Cardiac muscle cell (in vitro differentiated cells and primary cell): ENCODE measurements at regions not wholly inside any gene's neighbourhood (a gene's known extent, or its start where the extent isn't known, plus 50 kb on each side); places are given as distances from the start of the nearest gene placed in this dataset.

Source experiments
- DNase-seq, 2 donors: peaks; one replicate each; pipeline versions ENCODE4 v3.0.0 to v3.0.0-alpha.2; 2010 to 2017; ENCODE audit warnings: low read depth in 1 of 2, low spot score in 1 of 2
- H3K27ac ChIP-seq: fragments of 200-600 bp; sonication (generic); 2 replicates; pipeline ENCODE4 v1.5.1; 2016
- H3K27me3 ChIP-seq: fragments of 200-600 bp; sonication (generic); 2 replicates; pipeline ENCODE4 v1.6.0; 2016; ENCODE audit warnings: control low read depth
- H3K36me3 ChIP-seq: fragments of 200-600 bp; sonication (generic); 2 replicates; pipeline ENCODE4 v1.5.1; 2016; ENCODE audit warnings: control low read depth
- H3K4me1 ChIP-seq: fragments of 200-600 bp; sonication (generic); 2 replicates; pipeline ENCODE4 v1.8.1; 2017; ENCODE audit warnings: low read depth, mild to moderate bottlenecking, mixed run types
- H3K4me3 ChIP-seq: fragments of 200-600 bp; sonication (generic); 2 replicates; pipeline ENCODE4 v1.5.1; 2016; ENCODE audit warnings: mild to moderate bottlenecking
- H3K9me3 ChIP-seq: fragments of 200-600 bp; sonication (generic); 2 replicates; pipeline ENCODE4 v1.5.1; 2017; ENCODE audit warnings: low read depth, mild to moderate bottlenecking, control low read depth
- TF ChIP-seq, protein P1 (sequence below): IDR thresholded peaks from 2 replicates; pipeline ENCODE4 v1.5.1; 2012; ENCODE audit warnings: low read depth, mild to moderate bottlenecking, low read length

DNA sequence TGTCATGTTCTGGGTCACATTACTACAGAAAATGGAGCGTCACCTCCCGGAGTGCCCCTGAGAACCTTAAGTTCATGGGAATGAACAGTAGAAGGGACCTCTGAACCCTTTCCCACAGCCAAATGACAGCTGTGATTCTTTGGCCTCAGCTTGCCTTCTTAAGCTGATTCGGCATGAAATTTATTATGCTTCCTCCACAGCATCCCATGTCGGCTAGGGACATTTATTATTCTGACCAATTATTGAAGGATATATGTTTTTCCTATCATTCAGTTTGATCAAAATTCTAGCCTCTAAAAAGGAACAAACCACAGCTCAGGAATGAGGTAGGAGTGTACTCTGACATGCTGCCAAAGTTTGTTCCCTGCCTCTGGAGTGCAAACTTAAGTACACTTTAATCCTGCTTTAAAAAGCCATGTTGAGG lies 440.6 kb downstream of the CETN3 start:
- DNase-seq = peak in 1 of 2 donors; percentile 85
- TF ChIP-seq, protein P1, sequence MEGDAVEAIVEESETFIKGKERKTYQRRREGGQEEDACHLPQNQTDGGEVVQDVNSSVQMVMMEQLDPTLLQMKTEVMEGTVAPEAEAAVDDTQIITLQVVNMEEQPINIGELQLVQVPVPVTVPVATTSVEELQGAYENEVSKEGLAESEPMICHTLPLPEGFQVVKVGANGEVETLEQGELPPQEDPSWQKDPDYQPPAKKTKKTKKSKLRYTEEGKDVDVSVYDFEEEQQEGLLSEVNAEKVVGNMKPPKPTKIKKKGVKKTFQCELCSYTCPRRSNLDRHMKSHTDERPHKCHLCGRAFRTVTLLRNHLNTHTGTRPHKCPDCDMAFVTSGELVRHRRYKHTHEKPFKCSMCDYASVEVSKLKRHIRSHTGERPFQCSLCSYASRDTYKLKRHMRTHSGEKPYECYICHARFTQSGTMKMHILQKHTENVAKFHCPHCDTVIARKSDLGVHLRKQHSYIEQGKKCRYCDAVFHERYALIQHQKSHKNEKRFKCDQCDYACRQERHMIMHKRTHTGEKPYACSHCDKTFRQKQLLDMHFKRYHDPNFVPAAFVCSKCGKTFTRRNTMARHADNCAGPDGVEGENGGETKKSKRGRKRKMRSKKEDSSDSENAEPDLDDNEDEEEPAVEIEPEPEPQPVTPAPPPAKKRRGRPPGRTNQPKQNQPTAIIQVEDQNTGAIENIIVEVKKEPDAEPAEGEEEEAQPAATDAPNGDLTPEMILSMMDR = no peak
- Histone ChIP-seq H3K27me3 (no peaks in the 10 kb centered on the region), H3K4me3 (no peak overlapping the region), H3K27ac (no peak overlapping the region), H3K36me3 (no peaks in the 10 kb centered on the region), H3K4me1 (no peaks in the 10 kb centered on the region), H3K9me3 (no peaks in the 10 kb centered on the region)

DNA sequence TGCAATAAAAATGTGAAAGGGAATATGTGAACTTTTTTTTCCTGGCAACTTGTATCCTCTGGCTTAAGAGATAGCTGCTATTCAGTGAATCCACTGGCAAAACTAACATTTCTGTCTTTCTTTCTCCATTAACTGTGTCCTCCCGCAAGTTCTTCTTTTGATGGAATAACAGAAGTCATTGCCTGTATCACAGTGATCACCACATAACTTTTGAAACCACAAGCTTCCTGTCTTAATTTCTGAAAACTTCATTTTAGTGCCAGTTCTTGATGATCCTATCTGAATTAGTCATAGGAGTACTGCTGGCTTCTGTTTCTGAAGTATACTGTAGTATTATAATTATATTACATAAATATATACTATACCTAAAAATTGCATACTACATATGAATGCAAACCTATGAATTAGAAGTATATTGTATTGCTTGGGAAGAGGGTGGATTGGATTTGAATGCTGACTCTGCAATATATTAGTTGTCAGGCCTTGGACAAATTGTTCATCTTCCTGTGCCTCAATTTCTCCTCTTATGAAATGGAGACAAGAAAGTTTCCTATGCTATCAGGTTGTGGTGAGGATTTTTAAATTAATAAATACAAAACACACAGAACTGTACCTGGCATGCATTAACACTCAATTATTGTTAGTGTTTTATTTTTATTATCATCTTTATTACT lies 441.6 kb downstream of the CETN3 start:
- Histone ChIP-seq H3K9me3 (no peaks in the 10 kb centered on the region), H3K36me3 (no peaks in the 10 kb centered on the region), H3K4me3 (no peak overlapping the region), H3K27ac (no peak overlapping the region), H3K4me1 (no peaks in the 10 kb centered on the region), H3K27me3 (no peaks in the 10 kb centered on the region)
- TF ChIP-seq, protein P1 = no peak
- peak in 1 of 2 donors; percentile 66 for DNase-seq

DNA sequence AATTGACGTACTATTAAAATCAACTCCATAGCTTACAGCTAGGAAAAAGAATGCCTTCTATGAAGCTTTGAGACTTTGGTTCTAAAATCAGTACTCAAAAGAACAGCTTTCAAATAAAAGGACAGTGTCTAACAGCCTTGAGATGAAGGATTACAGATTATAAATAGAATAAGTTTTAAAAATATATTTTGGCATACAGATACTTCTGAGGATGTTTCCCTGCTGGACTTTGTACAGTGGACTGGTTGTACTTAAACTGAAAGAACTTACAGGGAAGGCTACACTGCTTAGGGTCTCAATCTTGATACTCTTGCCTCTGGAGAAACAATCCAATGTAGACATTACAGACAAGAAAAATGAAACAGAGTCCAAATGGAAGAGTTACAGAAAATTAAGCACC lies 452.7 kb downstream of the CETN3 start:
- Histone ChIP-seq H3K27me3 (no peaks in the 10 kb centered on the region), H3K27ac (no peak overlapping the region), H3K4me1 (peaks cover 32% of the 10 kb centered on the region), H3K4me3 (no peak overlapping the region), H3K9me3 (no peaks in the 10 kb centered on the region), H3K36me3 (no peaks in the 10 kb centered on the region)
- TF ChIP-seq, protein P1 = no peak
- no peak for DNase-seq

DNA sequence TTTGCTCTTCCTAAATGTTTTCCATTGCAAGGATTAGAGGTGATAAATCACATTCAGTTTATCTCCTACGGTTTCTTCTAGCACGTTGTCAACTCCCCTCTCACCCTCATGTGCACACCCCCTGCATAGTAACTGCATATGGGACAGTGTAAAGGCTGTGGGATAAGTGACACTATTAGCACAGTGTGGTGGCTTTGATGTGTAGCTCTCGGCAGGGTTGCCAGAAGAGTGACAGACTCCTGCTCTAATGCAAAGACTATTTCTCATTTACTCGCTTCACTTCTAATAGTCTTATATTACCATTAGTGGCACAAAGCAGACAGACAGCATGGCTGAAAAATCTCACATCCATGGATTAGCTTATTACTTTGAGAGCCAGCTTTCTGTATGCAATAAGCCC lies 454.6 kb downstream of the CETN3 start:
- H3K27me3 ChIP-seq = no peaks in the 10 kb centered on the region
- H3K36me3 ChIP-seq = no peaks in the 10 kb centered on the region
- peak in 1 of 2 donors; percentile 32 for DNase-seq
- peak overlapping the region; percentile 10 for H3K27ac ChIP-seq
- H3K4me1 ChIP-seq = peaks cover 32% of the 10 kb centered on the region
- H3K4me3 ChIP-seq = no peak overlapping the region
- no peaks in the 10 kb centered on the region for H3K9me3 ChIP-seq
- TF ChIP-seq, protein P1 = no peak

DNA sequence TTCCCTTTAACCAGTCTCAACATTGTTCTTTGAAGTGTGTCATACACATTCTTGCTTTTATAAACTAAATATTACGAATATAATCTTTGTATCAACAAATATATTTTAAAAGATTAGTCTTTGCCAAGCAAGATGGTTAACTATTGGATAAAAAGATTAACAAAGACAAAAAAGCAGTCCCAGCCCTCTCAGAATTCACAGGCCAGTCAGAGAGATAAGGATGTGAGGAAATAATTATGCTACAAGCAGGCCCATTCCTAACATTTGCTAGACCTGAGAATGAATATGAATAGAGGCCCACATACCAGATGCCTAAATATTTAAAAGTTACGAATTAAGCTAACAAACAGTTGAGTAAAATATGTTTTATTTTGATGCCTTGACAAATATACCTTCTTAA lies 457.7 kb downstream of the CETN3 start:
- Histone ChIP-seq H3K36me3 (no peaks in the 10 kb centered on the region), H3K4me1 (peaks cover 27% of the 10 kb centered on the region), H3K9me3 (no peaks in the 10 kb centered on the region), H3K27me3 (no peaks in the 10 kb centered on the region), H3K4me3 (no peak overlapping the region), H3K27ac (no peak overlapping the region)
- no peak for DNase-seq
- TF ChIP-seq, protein P1 = no peak
